Activated T-cell treated with anti-CD3 and anti-CD28 coated beads, Interleukin-2, amount 50 U/mL, for 4 hours (primary cell): ENCODE measurements at regions not wholly inside any gene's neighbourhood (a gene's known extent, or its start where the extent isn't known, plus 50 kb on each side); places are given as distances from the start of the nearest gene placed in this dataset.

Source experiments
- ATAC-seq, 2 donors: fragments of 200-7000 bp; cut with Tn5 transposase; one replicate each; pipeline ENCODE4 v1.10.0; 2021
- DNase-seq: peaks from one replicate; pipeline ENCODE4 v3.0.0-alpha.2; 2020
- H3K27me3 Mint-ChIP-seq: one replicate; pipeline ENCODE4 v1.8.0; 2021; ENCODE audit warnings: low read depth, mixed read lengths
- H3K36me3 Mint-ChIP-seq: one replicate; pipeline ENCODE4 v1.8.0; 2022; ENCODE audit warnings: mixed read lengths; ENCODE audit not compliant: insufficient read depth
- H3K4me1 Mint-ChIP-seq: one replicate; pipeline ENCODE4 v1.8.0; 2021; ENCODE audit warnings: low read depth, mixed read lengths
- H3K4me3 Mint-ChIP-seq: one replicate; pipeline ENCODE4 v1.8.0; 2021; ENCODE audit warnings: mild to moderate bottlenecking, moderate library complexity, mixed read lengths
- H3K9me3 Mint-ChIP-seq: one replicate; pipeline ENCODE4 v1.8.0; 2021; ENCODE audit warnings: mixed read lengths

DNA sequence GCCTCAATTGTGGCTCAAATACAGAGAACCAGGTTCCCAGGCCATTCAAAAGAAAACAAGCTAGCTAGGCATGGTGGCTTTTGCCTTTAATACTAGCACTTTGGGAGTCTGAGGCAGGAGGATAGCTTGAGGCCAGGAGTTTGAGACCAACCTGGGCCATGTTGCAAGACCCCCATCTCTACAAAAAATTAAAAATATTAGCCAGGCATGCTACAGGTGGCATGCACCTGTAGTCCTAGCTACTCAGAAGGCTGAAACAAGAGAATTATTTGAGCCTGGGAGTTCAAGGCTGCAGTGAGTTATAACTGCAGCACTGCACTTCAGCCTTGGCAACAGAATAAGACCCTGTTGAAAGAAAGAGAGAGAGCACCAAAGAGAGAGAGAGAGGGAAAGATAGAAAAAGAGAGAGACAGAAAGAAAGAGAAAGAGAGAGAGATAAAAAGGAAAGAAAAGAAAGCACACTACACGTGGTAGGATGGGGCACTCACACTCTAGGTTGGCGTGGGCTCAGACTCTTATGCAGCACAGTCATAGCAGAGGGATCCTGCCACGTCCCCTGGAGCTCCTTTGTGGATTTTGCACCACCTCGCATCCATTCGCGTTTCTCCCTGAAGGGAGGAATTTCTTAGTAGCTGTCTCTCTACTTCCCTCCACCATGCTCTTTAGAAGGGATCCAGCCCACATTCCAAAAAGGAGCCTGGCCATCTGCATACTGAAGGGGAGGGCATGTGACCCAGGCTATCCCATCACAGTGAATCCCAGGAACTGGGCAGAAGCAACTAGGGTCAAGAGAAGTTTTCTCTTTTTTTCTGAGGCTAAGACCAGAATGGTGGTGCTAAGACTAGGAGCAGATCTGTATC lies 789.9 kb downstream of the UQCRFS1 start:
- peaks cover 4% of the 10 kb centered on the region for H3K27me3 Mint-ChIP-seq
- H3K4me3 Mint-ChIP-seq: no peak overlapping the region
- no peaks in the 10 kb centered on the region for H3K36me3 Mint-ChIP-seq
- DNase-seq (no peak), ATAC-seq (no peak)
- peaks cover 2% of the 10 kb centered on the region for H3K4me1 Mint-ChIP-seq
- H3K9me3 Mint-ChIP-seq: no peaks in the 10 kb centered on the region

DNA sequence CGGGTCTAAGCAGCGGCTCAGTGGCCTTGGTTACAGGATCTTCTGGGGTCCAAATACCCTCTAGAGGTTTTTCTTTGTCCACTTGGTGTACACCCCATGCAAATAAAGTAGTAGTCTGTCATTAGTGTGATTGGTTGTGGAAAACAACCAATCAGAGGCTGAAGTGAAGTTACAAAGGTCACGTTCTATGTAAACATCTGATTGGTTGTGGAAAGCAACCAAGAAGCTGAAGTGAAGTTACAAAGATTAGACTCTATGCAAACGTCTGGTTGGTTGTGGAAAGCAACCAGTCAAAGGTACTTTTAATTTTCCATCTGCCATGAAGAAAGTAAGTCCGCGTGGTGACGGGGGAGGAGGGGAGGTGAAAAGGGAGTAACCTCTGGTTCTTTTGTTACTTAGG lies 790.9 kb downstream of the UQCRFS1 start:
- Mint-ChIP-seq H3K36me3 (no peaks in the 10 kb centered on the region), H3K4me3 (no peak overlapping the region), H3K27me3 (peaks cover 4% of the 10 kb centered on the region), H3K9me3 (no peaks in the 10 kb centered on the region), H3K4me1 (peaks cover 2% of the 10 kb centered on the region)
- no peak for DNase-seq
- no peak for ATAC-seq

DNA sequence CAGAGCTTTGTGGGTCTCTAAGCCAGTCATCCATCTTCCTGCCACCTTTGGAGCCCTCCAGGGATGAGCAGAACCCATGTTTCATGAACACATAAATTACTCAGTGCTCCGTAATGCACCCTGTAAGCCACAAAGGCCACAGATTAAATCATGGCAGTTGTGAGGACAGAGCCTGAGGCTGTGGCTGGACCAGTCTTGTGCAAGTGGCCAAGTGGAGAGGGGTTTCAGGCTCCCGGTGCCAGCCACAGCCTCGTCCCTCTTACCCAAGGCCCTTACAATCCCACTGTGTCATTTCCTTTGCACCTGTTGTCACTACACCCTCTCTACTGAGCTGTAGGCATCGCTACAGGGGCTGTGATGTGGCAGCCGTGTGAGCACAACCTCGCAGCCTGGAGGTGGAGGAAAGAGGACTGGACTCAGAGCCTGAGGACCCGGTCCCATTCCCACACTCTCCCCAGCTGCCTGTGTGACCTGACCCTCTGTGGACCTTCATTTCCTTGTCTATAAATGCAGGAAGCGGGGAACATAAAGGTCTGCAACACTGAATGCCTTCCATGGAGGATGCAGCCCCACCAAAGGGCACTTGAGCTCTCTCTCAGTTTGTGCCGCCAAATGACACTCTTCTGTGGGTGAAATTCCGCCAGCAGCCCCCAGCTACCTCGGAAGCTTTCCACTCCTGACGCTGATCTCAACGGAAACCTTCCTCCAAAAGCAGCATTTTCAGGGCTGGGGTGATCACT lies 792.0 kb downstream of the UQCRFS1 start:
- Mint-ChIP-seq H3K9me3 (no peaks in the 10 kb centered on the region), H3K4me1 (peaks cover 2% of the 10 kb centered on the region), H3K4me3 (no peak overlapping the region), H3K27me3 (peaks cover 2% of the 10 kb centered on the region), H3K36me3 (no peaks in the 10 kb centered on the region)
- DNase-seq (no peak), ATAC-seq (no peak)

DNA sequence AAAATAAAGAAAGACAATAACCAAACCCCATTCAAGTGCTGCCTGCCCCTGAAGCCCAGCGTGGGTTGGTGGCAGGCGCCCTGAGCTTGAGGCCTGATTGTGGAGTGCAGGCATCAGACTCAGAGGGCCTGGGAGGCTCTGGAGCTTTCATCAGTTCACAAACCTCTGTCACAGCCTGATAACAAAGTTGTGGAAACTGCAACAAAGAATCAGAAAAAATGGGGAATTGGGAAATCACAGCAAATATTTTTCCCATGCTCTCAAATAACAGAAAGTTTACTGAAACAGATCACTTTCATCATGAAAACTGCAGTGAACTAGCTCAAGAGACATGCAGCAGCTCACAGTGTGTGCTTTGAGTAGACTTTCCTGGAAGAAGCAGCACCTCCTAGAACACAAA lies 793.6 kb downstream of the UQCRFS1 start:
- H3K4me3 Mint-ChIP-seq: no peak overlapping the region
- H3K36me3 Mint-ChIP-seq: no peaks in the 10 kb centered on the region
- H3K4me1 Mint-ChIP-seq: no peaks in the 10 kb centered on the region
- DNase-seq (no peak), ATAC-seq (no peak)
- H3K27me3 Mint-ChIP-seq: no peaks in the 10 kb centered on the region
- H3K9me3 Mint-ChIP-seq: no peaks in the 10 kb centered on the region

DNA sequence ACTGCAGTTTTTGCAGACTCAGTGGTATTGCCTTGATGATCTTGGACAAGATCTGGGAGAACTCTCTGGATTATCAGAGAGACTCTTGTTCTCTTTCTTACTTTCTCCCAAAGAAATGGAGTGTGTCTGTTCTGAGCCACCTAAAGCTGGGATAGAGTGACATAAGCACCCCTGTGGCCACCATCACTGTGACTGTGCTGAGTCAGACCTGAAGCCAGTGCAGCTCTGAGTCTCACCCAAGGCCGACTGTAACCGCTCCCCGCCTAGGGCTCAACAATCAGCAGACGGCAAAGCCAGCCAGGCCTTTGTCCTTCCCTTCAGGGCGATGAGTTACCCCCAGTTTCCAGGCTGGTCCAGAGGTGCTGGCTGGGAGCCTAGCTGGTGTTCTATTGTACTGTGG lies 795.6 kb downstream of the UQCRFS1 start:
- no peak for DNase-seq
- Mint-ChIP-seq H3K9me3 (no peaks in the 10 kb centered on the region), H3K4me1 (no peaks in the 10 kb centered on the region), H3K36me3 (no peaks in the 10 kb centered on the region), H3K4me3 (no peak overlapping the region), H3K27me3 (no peaks in the 10 kb centered on the region)
- ATAC-seq: no peak

DNA sequence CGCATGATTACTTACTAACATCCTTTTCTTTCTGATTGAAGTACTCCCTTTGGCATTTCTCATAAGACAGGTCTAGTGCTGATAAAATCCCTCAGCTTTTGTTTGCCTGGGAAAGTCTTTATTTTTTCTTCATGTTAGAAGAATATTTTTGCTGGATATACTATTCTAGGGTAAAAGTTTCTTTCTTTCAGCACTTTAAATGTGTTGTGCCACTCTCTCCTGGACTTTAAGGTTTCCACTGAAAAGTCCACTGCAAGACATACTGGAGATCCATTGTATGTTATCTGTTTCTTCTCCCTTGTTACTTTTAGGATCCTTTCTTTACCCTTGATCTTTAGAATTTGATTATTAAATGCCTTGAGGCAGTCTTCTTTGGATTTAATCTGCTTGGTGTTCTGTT lies 796.7 kb downstream of the UQCRFS1 start:
- no peaks in the 10 kb centered on the region for H3K9me3 Mint-ChIP-seq
- no peaks in the 10 kb centered on the region for H3K27me3 Mint-ChIP-seq
- DNase-seq: no peak
- no peaks in the 10 kb centered on the region for H3K36me3 Mint-ChIP-seq
- H3K4me1 Mint-ChIP-seq: no peaks in the 10 kb centered on the region
- no peak for ATAC-seq
- H3K4me3 Mint-ChIP-seq: no peak overlapping the region

DNA sequence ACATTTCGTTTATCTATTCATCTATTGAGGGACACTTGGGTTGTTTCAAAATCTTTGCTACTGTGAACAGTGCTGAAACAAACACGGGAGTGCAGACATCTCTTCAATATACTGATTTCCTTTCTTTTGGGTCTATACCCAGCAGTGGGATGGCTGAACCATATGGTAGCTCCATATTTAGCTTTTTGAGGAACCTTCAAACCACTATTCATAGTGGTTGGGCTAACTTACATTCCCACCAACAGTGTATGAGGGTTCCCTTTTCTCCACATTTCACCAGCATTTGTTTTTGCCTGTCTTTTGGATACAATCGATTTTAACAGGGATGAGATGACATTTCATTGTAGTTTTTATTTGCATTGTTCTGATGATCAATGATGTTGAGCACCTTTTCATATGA lies 798.2 kb downstream of the UQCRFS1 start:
- DNase-seq: no peak
- Mint-ChIP-seq H3K4me3 (no peak overlapping the region), H3K4me1 (no peaks in the 10 kb centered on the region), H3K9me3 (no peaks in the 10 kb centered on the region), H3K36me3 (no peaks in the 10 kb centered on the region), H3K27me3 (no peaks in the 10 kb centered on the region)
- ATAC-seq: no peak

DNA sequence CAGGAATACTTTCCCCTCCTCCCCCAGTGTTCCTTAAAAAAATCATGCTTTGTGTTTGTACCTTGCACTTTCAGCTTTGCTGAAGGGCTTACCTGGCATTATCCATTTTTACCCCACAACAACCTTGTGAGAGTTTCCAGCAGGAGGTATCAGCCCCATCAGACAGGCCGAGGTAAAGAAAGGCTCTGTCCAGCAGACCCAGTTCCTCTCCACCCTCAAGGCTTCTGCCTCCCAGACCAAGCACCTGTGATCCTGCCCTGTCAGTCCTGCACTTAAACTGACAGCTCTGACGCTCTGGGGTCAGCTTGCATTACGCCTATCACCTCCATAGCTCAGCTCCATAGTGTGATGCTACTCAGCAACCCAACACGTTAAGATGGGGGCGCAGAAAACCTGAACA lies 803.1 kb downstream of the UQCRFS1 start:
- no peaks in the 10 kb centered on the region for H3K9me3 Mint-ChIP-seq
- DNase-seq (no peak), ATAC-seq (no peak)
- H3K27me3 Mint-ChIP-seq: no peaks in the 10 kb centered on the region
- H3K4me3 Mint-ChIP-seq: no peak overlapping the region
- H3K4me1 Mint-ChIP-seq: peaks cover 3% of the 10 kb centered on the region
- no peaks in the 10 kb centered on the region for H3K36me3 Mint-ChIP-seq

DNA sequence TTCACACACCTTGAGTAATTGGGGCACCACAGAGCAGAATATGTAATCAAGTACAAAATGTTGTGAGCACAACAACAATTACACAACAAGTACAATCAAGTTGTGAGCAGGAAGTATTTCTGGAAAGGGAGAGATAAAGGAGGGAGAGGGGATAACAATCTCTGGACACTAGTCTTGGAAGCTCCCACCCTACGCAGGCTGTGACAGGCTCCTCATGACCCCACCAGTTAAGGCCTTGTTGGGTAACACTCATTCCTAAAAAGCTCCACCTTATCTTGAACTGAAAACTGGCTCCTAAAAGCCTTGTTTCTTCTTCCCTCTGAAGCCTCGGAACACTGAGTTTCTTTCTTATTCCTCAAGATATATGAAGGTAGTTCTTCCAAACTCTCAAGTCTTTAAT lies 806.0 kb downstream of the UQCRFS1 start:
- ATAC-seq: no peak
- H3K4me1 Mint-ChIP-seq: peaks cover 3% of the 10 kb centered on the region
- H3K4me3 Mint-ChIP-seq: no peak overlapping the region
- no peaks in the 10 kb centered on the region for H3K9me3 Mint-ChIP-seq
- no peaks in the 10 kb centered on the region for H3K27me3 Mint-ChIP-seq
- DNase-seq: no peak
- H3K36me3 Mint-ChIP-seq: no peaks in the 10 kb centered on the region

DNA sequence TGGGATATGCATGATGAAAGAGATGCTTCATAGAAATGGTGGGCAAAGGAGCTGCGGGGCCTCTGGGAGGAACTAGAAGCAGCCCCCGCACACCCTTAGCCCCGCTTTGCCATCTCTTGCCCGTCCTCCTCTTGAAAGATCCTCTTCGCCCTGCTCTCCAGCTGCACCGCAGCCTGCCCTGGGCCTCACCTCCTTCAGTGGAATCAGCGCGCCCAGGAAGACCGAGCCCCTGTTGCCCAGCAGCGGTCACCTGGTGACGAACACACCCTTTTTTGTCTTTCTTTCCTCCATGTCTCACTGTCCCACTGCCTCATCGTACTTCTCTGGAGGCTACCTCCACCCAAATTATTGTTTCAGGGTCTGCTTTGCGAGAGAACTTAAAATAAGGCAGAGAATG lies 807.6 kb downstream of the UQCRFS1 start:
- Mint-ChIP-seq H3K27me3 (no peaks in the 10 kb centered on the region), H3K9me3 (no peaks in the 10 kb centered on the region), H3K4me1 (peaks cover 3% of the 10 kb centered on the region), H3K36me3 (no peaks in the 10 kb centered on the region), H3K4me3 (no peak overlapping the region)
- ATAC-seq (no peak), DNase-seq (no peak)

DNA sequence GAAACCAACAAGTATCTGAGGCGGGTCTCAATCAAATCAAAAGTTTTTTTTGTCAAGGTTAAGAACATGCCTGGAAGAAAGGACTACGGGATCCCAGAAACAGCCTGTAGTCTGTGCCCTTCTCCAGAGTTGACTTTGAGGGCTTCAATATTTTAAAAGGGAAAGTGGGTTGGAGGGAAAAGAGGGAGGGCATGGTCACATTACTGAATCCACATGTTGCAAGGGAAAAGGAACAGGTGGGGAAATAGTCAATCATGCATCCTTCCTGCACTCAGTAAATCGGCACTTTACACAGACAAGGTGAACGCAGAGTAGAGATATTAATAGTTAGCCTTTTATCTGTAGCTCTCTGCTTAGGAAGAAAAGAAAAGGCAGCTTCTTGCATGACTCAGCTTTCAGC lies 808.5 kb downstream of the UQCRFS1 start:
- no peak overlapping the region for H3K4me3 Mint-ChIP-seq
- DNase-seq: no peak
- H3K4me1 Mint-ChIP-seq: peaks cover 3% of the 10 kb centered on the region

DNA sequence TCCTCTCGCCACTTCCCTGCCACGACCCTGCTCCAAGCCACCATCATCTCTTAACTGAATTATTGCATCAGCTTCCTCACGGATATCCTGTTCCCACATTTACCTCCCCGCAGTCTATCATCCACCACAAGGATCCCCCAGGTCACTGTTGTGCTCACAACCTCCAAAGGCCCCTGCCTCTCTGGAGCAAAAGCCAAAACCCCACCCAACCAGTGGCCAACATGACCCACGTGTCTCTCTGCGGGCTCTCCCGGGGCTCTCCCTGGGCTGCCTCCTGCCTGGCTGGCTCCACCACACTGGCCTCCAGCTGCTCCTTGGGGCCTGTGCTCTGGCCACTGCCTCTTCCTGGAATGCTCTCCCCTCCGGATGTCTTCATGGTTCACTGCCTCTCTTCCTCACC lies 809.3 kb downstream of the UQCRFS1 start:
- peaks cover under 1% of the 10 kb centered on the region for H3K4me1 Mint-ChIP-seq
- H3K36me3 Mint-ChIP-seq: no peaks in the 10 kb centered on the region
- no peak overlapping the region for H3K4me3 Mint-ChIP-seq
- H3K27me3 Mint-ChIP-seq: no peaks in the 10 kb centered on the region
- DNase-seq (no peak), ATAC-seq (no peak)
- H3K9me3 Mint-ChIP-seq: peaks cover 7% of the 10 kb centered on the region

More for the DNA sequence above, 808.5 kb downstream of the UQCRFS1 start:
- Mint-ChIP-seq H3K9me3 (peaks cover 1% of the 10 kb centered on the region), H3K36me3 (no peaks in the 10 kb centered on the region), H3K27me3 (no peaks in the 10 kb centered on the region)
- no peak for ATAC-seq

DNA sequence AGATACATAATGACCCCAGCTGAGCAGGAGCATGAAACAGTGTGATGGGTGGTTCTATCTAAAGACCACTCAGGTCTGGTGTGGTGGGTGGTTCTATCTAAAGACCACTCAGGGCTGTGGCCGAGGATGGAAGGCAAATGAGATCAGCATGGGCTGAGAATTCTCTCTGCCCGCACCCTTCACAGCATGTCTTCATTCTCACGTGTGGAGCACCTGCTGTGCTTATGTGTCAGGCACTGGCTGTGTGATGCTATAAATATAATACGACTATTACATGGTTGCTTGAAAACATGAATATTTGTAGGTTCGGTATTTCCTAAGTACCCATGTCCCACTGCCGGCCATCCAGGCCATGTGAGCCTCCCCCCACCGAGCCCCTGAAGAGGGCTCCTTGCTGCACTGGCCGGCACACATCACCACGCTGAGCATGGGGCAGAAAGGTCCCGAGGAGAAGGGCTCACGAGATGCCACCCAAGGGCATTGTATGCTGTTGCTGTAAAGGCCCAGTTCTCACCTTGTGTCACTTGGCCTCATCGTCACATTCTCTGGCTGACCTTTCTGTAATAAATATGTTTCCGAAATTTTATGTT lies 810.2 kb downstream of the UQCRFS1 start:
- Mint-ChIP-seq H3K9me3 (peaks cover 7% of the 10 kb centered on the region), H3K4me3 (no peak overlapping the region), H3K27me3 (no peaks in the 10 kb centered on the region), H3K4me1 (no peaks in the 10 kb centered on the region), H3K36me3 (no peaks in the 10 kb centered on the region)
- ATAC-seq: no peak
- DNase-seq: no peak

DNA sequence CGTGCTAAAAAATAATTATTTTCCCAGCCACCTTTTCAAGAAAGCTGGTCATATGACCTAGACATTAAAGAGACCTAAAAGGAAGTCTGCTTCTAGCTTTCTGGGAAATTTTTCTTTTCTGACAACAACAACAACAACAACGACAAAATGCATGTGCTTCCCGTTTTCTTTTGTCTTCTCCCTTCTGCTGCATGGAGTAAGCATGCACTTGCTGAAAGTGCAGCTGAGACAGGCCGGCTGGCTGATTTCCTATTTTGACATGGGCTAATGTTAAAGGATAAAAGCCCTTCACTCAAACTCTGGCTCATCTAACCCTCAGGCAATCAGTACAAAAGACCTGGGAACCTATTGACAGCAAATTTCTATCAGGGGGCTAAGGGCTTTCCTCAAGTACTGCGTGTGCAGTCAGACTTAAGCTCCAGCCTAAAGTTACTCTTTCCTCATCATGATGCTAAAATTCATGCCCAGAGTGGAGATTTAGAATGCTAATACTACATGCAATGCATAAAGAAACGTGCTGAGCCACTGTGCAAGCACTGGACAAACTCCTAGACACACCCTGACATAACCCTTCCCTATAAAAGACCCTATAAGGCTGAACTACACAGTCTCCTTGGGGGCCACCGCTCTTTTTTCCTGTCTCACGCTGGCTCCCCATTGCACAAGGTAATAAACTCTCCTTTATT lies 811.1 kb downstream of the UQCRFS1 start:
- H3K9me3 Mint-ChIP-seq: peaks cover 7% of the 10 kb centered on the region
- ATAC-seq: no peak
- no peaks in the 10 kb centered on the region for H3K27me3 Mint-ChIP-seq
- DNase-seq: no peak
- H3K4me1 Mint-ChIP-seq: no peaks in the 10 kb centered on the region
- H3K4me3 Mint-ChIP-seq: no peak overlapping the region
- H3K36me3 Mint-ChIP-seq: no peaks in the 10 kb centered on the region
